Aorta (tissue), 5 donors: ENCODE measurements at regions not wholly inside any gene's neighbourhood (a gene's known extent, or its start where the extent isn't known, plus 50 kb on each side); places are given as distances from the start of the nearest gene placed in this dataset.

Experiments
- ATAC-seq: fragments of 200-7000 bp; cut with Tn5 transposase; one replicate; pipeline ENCODE4 v1.9.1; 2022; ENCODE audit warnings: moderate library complexity; ENCODE audit not compliant: low FRiP score
- DNase-seq, 2 donors: peaks; one replicate each; pipeline ENCODE4 v3.0.0-alpha.2; 2020
- H3K27ac ChIP-seq, 2 donors: one replicate each; pipeline ENCODE4 v1.5.1; 2013; ENCODE audit warnings: low read length in 2 of 2, mild to moderate bottlenecking in 2 of 2, moderate library complexity in 2 of 2, control low read depth in 1 of 2, inconsistent platforms in 1 of 2, low read depth in 1 of 2
- H3K27me3 ChIP-seq, 2 donors: one replicate each; pipeline ENCODE4 v1.6.1; 2013; ENCODE audit warnings: control low read depth in 1 of 2, low read length in 1 of 2, mild to moderate bottlenecking in 1 of 2, moderate library complexity in 1 of 2; ENCODE audit not compliant: insufficient read depth in 2 of 2, control insufficient read depth in 1 of 2
- H3K36me3 ChIP-seq, 2 donors: one replicate each; pipeline ENCODE4 v1.6.1; 2013; ENCODE audit warnings: control low read depth in 1 of 2, low read length in 1 of 2, mild to moderate bottlenecking in 1 of 2; ENCODE audit not compliant: insufficient read depth in 2 of 2, control insufficient read depth in 1 of 2
- H3K4me1 ChIP-seq, 2 donors: one replicate each; pipeline ENCODE4 v1.6.1; 2013; ENCODE audit warnings: low read length in 2 of 2, control low read depth in 1 of 2, mild to moderate bottlenecking in 1 of 2, moderate library complexity in 1 of 2; ENCODE audit not compliant: insufficient read depth in 2 of 2, control insufficient read depth in 1 of 2
- H3K4me3 ChIP-seq, 2 donors: one replicate each; pipeline ENCODE4 v1.5.1; 2013; ENCODE audit warnings: low read length in 2 of 2, control low read depth in 1 of 2, mild to moderate bottlenecking in 1 of 2
- H3K9me3 ChIP-seq: one replicate; pipeline ENCODE4 v1.6.1; 2013; ENCODE audit warnings: mild to moderate bottlenecking, low read length; ENCODE audit not compliant: control insufficient read depth
- WGBS, 2 donors: extraction: QIAGEN DNeasy Blood & Tissue Kit; methylation state at CpG; one replicate each; pipeline ENCODE4 v1.1.7; 2013; 5-methylcytosine and 5-hydroxymethylcytosine counted together
- intact Hi-C, 2 donors: fragments of 100-400 bp; cut with DNase I; formaldehyde crosslinking; loops; one replicate each; pipeline versions ENCODE4 v1.14.2 to v1.15.0; 2022
- donor health status: healthy with polysubstance abuse.
- donor health status: Bipolar disorder and iron deficiency.
- donor health status: DM: no; HTN: no; CAD: no.
- donor health status: DM: no; HTN: no; CAD: no.
- donor health status: DM: yes; HTN: yes; CAD: no.

DNA sequence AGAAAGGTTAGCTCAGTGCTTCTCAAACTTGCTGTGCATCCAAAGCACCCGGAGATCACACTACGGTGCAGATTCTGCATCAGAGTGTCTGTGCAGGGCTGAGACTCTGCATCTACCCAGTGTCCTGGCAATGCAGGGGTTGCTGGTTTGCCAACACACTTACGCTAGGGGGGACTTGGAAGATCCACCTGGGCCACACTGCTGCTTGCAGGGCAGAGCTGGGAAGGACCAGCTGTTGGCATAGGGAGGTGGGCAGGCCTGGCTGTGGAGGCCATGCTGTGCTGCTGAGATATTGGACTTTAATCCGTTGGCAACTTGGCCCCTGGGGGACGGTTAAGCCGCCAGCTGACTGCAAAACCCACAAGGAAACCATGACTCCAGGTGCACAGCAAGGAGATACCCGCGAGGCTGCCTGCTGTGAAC, 397.6 kb upstream of the HS6ST1 start:
- H3K9me3 ChIP-seq: peaks cover 2% of the 10 kb centered on the region
- no peaks in the 10 kb centered on the region for H3K36me3 ChIP-seq
- no peak overlapping the region for H3K27ac ChIP-seq
- intact Hi-C loops: no loop called here
- H3K4me1 ChIP-seq: no peaks in the 10 kb centered on the region
- ATAC-seq (no peak), DNase-seq (no peak)
- H3K4me3 ChIP-seq: no peak overlapping the region
- WGBS, 2 donors: 84 to 85% methylated on average over 8 of the region's 8 CpGs
- no peaks in the 10 kb centered on the region for H3K27me3 ChIP-seq

DNA sequence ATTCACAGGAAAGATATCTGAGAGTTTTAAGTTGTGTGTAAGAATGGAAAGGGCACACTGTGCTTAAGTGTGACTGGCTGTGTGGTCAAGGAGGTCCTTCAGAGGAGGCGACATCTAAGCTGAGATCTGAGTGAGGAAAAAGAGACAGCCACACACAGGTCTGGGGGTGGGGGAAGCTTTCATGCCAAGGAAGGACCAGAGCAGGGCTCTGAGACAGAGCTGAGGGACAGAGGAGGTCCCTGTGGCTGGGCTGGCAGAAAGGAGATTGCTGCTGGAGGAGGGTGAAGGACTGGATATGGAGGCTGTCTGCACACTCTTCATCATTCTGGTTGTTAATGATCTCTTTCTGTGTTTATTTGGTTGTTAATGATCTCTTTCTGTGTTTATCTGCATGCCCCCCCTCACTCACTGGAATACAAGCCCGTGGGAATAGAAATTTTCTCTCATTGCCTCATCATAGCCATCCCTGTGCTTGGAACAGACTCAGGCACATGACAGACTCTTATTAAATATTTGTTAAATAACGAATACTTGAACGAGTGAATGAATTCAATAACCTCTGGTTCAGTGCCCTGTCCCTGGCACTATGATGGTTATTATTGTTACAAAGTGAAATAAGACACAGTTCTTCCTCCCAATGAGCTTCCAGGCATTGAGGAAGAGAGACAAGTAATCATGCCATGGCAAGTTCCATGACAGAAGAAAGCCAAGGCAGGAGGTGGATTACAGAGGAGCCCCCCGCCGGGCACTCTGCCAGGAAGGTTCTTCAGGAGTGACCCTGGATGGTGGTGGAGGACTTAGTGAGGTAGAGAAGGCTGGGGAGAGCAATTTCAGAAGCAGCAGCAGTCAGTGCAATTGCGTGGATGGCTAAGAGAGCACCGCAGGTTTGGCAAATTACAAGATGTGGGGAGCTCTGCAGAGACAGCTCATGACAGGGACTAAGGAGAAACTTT, 399.4 kb upstream of the HS6ST1 start:
- ATAC-seq: no peak

DNA sequence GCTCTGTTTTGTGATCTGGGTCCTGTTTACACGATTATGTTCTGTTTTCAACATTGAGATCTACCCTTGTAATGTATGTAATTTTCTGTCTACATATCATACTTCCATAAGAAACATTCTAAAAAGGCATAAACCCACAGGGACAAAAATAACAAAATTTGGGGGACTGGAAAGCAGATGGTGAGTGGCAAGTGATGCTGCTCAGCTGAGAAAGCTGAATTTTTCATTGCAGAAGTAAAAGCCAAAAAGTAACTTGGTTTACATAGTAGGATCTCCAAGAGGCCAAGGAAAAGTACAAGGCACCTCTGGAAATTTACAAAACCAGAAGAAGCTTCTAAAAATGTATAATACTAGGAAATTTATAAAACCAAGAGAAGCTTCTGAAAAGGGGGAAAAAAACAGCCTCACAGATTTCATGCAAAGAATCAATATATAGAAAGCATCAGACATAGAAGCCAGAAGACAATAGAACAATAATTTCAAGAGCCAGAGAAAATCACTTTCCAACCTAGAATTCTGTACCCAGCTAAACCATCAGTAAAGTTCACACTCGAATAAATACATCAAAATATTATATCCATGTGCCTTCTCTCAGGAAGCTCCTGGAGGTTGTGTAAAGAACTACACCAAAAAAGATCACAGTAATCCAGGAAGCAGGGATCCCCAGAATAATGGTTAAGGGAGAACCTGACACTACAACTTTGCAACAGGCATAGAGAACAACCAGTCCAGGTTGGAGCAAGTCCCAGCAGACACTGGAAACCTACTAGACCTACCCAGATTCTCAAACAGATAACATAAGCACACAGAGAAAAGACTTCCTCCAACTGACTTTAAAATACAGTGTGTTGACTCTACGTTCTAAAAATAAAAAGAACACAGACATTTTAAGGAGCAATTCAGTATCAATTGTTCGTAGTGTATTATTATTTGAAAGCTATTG, 401.7 kb upstream of the HS6ST1 start:
- Histone ChIP-seq H3K4me1 (no peaks in the 10 kb centered on the region), H3K27ac (no peak overlapping the region), H3K27me3 (no peaks in the 10 kb centered on the region), H3K36me3 (no peaks in the 10 kb centered on the region), H3K9me3 (peaks cover 2% of the 10 kb centered on the region), H3K4me3 (no peak overlapping the region)
- intact Hi-C loops: no loop called here
- 88 to 96% methylated on average over 4 of the region's 4 CpGs for WGBS, 2 donors
- DNase-seq (no peak), ATAC-seq (no peak)

More for the DNA sequence above, 399.4 kb upstream of the HS6ST1 start:
- no peaks in the 10 kb centered on the region for H3K36me3 ChIP-seq
- H3K9me3 ChIP-seq: peaks cover 2% of the 10 kb centered on the region
- intact Hi-C loops: no loop called here
- H3K4me3 ChIP-seq: no peak overlapping the region
- no peaks in the 10 kb centered on the region for H3K4me1 ChIP-seq
- WGBS, 2 donors: 80 to 85% methylated on average over 8 of the region's 8 CpGs
- no peak for DNase-seq
- no peak overlapping the region for H3K27ac ChIP-seq
- no peaks in the 10 kb centered on the region for H3K27me3 ChIP-seq

DNA sequence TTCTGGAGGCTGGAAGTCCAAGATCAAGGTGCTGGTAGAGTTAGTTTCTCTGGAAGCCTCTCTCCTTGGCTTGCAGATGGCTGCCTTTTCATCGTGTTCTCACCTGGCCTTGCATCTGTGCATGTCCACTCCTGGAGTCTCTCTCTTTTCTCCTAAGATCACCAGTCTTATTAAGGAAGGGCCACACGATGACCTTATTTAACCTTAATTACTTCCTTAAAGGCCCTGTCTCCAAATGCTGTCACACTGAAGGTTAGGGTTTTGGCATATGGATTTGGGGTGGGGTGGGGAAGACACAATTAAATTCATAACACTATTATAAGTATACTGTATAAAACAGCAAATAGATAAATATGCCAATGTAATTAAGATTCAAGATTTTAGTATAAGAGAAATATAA, 402.4 kb upstream of the HS6ST1 start:
- DNase-seq (no peak), ATAC-seq (no peak)
- Histone ChIP-seq H3K4me1 (no peaks in the 10 kb centered on the region), H3K4me3 (no peak overlapping the region), H3K36me3 (no peaks in the 10 kb centered on the region), H3K27ac (no peak overlapping the region), H3K9me3 (peaks cover 2% of the 10 kb centered on the region), H3K27me3 (no peaks in the 10 kb centered on the region)
- 94 to 97% methylated on average over 2 of the region's 2 CpGs for WGBS, 2 donors
- intact Hi-C loops: no loop called here

DNA sequence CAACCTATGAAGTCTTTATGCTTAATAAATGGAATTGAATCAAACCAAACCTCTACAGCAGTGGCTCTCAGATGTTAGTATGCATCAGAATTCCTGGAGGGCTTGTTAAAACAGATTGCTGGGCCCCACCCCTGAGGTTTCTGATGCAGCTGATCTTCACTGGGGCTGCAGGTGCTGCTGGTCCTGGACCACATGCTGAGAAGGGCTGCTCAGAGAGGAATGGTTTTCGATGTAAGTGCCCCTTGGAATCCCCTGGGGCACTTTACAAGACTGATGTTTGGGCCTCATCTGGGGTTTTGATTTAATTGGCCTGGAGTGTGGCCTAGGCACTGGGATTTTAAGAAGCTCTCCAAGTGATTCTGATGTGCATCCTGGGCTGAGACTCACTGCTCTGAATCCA, 403.8 kb upstream of the HS6ST1 start:
- DNase-seq (no peak), ATAC-seq (no peak)
- Histone ChIP-seq H3K27ac (no peak overlapping the region), H3K4me1 (no peaks in the 10 kb centered on the region), H3K9me3 (peaks cover 2% of the 10 kb centered on the region), H3K27me3 (no peaks in the 10 kb centered on the region), H3K4me3 (no peak overlapping the region), H3K36me3 (no peaks in the 10 kb centered on the region)
- 93 to 98% methylated on average over 1 of the region's 1 CpG for WGBS, 2 donors
- intact Hi-C loops: no loop called here

DNA sequence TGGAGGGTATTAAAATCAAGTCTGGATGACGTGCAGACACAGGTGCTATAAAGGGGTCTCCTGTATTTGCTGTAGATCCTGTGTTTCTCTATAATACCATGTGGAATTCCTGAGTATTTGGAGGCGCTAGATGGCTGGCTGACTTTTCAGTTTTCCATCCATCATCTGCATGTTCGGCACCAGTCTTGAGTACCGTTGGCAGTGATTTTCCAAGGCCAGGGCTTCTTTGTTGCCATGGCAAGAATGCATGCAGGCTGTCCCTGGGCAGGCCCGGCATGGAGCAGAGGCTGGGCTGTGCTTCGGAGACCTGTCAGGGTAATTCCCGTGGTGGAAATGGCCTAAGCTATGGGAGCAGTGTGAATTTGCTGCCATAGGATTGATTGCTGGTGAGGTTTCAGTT, 405.9 kb upstream of the HS6ST1 start:
- WGBS, 2 donors: 84 to 85% methylated on average over 7 of the region's 7 CpGs
- H3K27ac ChIP-seq: no peak overlapping the region
- H3K36me3 ChIP-seq: no peaks in the 10 kb centered on the region
- no peak for DNase-seq
- peaks cover 2% of the 10 kb centered on the region for H3K9me3 ChIP-seq
- H3K4me3 ChIP-seq: no peak overlapping the region
- ATAC-seq: no peak
- intact Hi-C loops: no loop called here
- H3K4me1 ChIP-seq: no peaks in the 10 kb centered on the region
- H3K27me3 ChIP-seq: no peaks in the 10 kb centered on the region

DNA sequence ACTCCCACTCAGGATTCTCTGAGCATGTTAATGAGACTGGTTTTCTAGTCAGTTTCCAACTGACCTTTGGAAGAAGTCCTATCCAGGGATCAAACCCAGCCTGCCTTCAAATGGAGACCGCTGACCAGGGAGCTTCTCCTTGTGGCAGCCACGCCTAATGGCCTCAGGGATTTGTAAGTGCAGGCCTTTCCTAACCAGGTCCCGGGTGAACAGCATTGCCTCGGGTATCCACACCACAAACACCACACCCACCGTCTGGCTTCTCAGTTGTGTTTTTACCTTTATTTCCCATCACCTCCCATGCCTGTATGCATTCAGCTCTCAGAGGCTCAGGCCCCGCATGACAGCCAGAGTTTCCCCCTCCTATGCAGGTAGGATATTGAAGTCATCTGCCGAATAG, 406.3 kb upstream of the HS6ST1 start:
- Histone ChIP-seq H3K4me3 (no peak overlapping the region), H3K9me3 (peaks cover 2% of the 10 kb centered on the region), H3K27me3 (no peaks in the 10 kb centered on the region), H3K4me1 (no peaks in the 10 kb centered on the region), H3K27ac (no peak overlapping the region), H3K36me3 (no peaks in the 10 kb centered on the region)
- intact Hi-C loops: no loop called here
- DNase-seq: no peak
- ATAC-seq: no peak
- WGBS, 2 donors: 96 to 97% methylated on average over 7 of the region's 7 CpGs

DNA sequence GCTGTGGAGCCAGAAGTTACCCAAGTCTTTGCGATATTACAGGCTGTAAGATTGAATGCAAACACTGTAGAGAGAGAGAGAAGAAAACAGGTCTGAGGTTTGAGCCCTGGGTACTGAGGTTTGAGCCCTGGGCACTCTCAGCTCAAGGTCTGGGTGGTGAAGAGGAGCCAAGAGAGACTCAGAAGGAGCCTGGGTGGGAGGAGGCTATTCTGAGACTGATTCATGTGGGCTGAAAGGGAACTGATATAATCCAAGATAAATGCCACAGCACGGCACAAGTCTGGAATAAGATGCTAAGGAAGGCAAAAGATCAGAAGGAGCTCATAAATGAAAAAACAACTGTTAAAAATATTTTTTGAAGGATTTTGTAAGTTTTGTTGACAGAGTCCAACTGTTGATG, 407.6 kb upstream of the HS6ST1 start:
- no peaks in the 10 kb centered on the region for H3K27me3 ChIP-seq

More for the DNA sequence above, 407.6 kb upstream of the HS6ST1 start:
- Histone ChIP-seq H3K4me3 (no peak overlapping the region), H3K27ac (no peak overlapping the region), H3K36me3 (no peaks in the 10 kb centered on the region), H3K9me3 (peaks cover 1% of the 10 kb centered on the region), H3K4me1 (no peaks in the 10 kb centered on the region)
- ATAC-seq (no peak), DNase-seq (no peak)
- 35 to 44% methylated on average over 2 of the region's 2 CpGs for WGBS, 2 donors
- intact Hi-C loops: no loop called here
